ENCODE measurements at regions not wholly inside any gene's neighbourhood (a gene's known extent, or its start where the extent isn't known, plus 50 kb on each side); places are given as distances from the start of the nearest gene placed in this dataset.

DNA sequence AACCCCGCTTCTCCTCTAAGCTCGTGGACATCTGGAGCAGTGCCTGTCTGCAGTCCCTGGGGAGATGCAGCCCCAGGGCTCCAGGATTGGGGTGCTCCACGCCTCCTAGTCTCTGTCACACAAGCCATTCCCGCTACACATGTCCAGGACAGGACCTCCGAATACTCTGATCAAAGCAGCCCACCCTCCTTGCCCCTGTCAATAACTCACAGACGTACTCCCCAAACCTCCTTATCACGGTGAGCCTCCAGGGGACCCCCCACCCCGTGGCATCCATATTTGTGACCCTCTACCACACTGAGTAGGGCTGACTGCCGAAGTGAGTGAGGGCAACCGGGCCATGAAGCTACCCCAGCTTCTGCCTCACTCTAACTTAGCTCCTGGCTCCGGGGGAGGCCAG is 727.7 kb downstream of the GALR1 start:
- no peak for DNase-seq (ENCODE audit: low spot score)

DNA sequence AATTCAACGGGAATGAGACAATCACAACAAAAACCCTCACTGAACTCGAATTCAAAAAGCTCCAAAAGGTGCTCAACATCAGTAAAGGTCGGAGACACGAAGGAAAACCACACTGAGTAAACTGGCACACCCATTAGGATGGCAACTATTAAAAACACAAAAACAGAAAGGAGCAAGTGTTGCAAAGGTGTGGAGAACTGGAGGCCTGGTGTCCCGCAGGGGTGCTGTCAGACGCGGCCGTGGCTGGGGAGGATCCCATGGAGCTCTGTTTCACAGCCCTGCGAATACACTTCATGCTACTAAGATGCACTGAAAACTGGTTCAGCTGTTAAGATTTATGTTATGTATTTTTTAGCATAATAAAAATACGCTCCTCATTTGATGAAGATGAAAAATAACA is 730.6 kb downstream of the GALR1 start:
- DNase-seq (ENCODE audit: low spot score), result no peak

DNA sequence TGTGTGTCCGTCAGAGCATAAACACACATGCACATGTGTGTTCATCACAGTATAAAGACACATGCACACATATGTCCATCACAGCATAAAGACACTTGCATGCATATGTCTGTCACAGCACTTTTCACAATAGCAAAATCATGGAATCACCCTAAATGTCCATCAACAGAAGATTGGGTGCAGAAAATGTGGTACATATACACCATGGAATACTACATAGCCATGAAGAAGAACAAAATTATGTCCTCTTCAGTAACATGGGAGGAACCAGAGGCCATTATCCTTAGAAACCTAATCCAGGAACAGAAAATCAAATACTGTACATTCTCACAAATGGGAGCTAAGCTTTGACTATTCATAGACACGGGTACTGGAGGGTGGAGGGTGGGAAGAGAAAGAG is 732.2 kb downstream of the GALR1 start:
- no peak for DNase-seq (ENCODE audit: low spot score)

DNA sequence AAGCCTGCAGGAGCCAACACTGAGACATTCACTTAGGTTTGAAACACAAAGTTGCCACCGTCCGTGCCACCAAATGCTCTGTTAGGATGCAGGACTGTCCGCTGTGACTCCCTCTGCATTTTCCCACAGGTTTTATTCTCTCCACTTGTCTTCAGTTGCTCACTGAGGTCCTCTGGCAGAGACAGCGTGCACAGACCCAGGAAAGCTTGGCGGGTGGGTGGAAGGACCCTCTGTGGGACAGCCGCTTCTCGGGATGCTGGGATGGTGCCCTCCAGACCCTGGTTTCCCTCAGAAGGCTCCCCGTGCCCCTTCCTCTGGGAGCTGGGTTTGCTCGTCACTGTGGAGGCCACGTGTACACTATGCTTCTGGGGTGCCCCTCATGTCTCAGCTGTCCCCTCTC is 733.6 kb downstream of the GALR1 start:
- no peak for DNase-seq (ENCODE audit: low spot score)

DNA sequence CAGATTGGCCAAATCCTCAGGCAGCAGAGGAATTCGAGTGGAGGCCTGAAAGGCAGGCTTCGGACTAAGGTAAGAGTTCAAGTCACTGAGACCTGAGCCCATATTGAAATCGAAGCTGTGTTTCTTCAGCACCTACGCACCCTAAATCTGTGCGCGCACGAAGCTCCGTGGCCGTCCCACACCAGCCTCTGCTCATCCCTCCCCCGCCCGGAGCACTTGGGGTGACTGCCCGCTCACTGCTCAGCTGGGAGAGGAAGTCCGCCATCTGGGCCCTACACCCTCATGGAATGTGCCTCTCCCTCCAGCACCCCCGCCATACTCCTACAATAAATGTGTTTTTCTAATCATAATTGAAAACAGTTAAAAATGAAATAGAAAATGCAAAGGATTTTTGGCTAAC is 734.5 kb downstream of the GALR1 start:
- DNase-seq (ENCODE audit: low spot score), result no peak

DNA sequence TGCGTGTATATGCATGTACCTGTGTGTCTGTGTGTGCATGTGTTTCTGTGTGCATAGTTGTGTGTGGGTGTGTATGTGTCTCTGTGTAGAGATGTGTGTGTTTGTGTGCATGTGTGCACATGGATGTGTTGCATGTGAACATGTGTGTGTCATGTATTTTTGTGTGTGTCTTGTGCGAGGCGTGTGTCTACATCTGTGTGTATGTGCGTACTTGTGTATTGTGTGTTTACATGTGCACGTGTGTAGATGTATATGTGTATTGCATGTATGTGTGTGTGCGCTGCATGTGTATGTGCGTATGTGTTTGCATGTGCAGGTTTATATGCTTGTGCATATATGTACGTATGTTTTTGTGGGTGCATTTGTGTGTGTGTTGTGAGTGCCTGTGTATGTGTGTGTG is 735.2 kb downstream of the GALR1 start:
- DNase-seq (ENCODE audit: low spot score), result no peak

DNA sequence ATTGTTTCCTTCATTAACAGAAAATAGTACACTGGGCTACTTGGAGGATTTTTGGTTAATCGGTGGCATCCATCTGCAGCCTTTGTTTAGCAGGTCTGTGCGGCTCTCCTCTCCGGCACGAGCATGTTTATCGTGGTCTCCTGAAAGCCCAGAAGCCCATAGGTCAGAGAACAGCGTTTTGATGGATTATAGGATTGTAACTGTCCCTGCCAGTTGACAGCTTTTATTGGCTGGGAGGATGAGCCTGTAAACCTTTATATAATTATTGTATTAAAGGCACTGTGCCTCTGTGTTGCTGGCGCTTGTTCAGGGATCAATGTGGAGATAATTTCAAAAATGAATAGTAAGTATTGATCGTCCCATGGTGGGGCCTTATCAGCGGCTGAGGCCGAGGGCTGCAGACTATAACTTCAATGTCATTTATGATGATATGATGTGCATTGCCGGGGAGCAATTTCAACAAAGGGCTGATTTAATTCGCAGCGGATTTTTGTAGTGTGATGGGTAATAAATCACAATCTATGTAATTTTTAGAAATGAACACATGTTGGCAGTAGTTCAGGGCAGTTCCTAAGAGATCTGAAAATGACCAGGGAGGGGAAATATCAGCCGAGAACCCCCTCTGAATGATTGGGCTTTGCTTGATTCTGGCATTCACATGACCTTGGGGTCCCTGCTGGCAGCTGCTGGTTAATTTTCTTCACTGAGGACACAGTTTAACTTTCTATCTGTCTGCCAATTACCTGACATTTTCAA is 736.1 kb downstream of the GALR1 start:
- DNase-seq (ENCODE audit: low spot score), result no peak

DNA sequence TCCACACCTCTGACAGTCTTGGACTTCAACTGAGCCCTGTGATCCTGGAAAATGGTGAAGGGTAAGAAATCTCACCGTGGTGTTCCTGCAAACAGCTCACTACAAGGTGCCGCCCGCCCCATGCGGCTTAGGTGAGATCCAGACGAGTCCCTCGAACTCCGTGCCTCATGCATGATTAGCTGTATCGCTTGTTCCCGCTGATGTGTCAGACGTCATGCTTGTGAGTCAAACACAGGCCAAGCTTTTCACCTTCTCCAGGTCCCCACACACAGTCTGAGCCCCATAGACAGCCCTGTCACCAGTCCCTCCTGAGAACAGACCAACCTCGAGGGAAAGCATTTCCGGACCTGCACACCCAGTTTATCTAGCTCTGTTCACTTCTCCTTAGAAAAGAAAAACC is 740.5 kb downstream of the GALR1 start:
- no peak for DNase-seq (ENCODE audit: low spot score)

DNA sequence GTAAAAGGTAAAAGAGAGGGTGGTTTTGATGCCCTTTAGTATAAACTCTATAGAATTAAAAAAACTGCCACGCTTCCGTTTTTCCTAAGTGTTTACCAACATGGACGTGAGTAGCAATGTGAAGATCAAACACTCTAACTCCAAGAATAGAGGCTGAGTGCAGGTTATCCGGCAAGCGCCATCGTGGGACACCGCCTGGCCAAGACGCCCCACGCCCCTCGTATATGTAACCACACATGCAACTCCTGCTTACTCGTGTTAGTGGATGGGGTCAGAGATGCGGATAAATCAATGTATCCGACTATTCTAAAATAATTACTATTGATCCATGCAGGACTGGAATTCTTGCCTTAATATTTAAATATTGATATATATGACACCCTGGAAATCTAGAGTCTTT is 741.3 kb downstream of the GALR1 start:
- no peak for DNase-seq (ENCODE audit: low spot score)

DNA sequence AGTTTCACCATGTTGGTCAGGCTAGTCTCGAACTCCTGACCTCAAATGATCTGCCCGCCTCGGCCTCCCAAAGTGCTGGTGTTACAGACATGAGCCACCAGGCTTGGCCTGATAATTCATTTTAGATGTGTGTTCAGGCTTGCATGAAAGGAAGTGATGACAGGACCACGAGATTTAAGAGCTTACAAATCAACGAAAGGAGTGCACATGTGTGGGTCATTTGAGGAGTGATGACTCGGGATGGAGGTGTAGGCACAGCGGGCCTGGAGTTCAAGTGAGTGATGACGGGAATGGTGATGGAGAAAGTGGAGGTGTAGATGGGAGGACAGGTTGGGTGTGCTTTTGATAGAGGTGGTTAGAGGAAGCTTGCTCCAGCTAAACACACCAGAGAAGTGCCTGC is 742.4 kb downstream of the GALR1 start:
- DNase-seq (ENCODE audit: low spot score), result no peak

DNA sequence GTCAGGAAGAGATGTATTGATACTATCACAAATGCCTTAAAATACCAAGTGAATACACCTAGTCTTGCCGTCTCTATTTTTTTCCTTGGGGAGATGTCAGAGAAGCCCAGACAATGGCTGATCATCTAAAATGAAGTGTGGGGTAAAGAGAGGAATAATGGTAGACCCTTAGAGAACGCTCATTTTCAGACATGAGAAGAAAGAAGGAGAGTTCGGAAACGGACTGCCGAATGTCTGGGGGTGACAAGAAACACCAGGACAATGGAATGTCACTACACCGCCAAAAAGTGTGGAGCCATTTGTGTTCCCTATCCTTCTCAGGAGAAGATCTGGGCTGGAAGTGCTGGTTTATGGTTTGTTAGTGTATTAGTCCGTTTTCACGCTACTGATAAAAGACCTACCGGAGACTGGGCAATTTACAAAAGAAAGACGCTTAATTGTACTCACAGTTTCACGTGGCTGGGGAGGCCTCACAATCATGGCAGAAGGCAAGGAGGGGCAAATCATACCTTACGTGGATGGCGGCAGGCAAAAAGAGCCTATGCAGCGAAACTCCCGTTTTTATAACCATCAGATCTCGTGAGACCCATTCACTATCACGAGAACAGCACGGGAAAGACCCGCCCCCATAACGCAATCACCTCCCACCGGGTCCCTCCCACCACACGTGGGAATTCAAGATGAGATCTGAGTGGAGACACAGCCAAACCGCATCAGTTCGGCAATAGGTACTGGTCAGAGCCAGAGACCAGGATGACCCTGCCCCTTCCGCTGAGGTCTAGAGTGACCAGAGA is 743.7 kb downstream of the GALR1 start:
- no peak for DNase-seq (ENCODE audit: low spot score)

DNA sequence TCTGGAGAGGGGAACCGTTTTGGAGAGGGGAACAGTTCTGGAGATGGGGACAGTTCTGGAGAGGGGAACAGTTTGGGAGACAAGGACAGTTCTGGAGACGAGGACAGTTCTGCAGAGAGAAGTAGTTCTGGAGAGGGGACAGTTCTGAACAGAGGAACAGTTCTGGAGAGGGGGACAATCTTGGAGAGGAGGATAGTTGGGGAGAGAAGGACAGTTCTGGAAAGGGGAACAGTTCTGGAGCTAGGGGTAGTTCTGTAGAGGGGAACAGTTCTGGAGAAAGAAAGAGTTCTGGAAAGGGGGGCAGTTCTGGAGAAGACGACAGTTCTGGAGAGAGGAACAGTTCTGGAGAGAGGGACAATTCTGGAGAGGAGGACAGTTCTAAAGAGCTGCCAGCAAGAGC is 745.9 kb downstream of the GALR1 start:
- DNase-seq (ENCODE audit: low spot score), result no peak

DNA sequence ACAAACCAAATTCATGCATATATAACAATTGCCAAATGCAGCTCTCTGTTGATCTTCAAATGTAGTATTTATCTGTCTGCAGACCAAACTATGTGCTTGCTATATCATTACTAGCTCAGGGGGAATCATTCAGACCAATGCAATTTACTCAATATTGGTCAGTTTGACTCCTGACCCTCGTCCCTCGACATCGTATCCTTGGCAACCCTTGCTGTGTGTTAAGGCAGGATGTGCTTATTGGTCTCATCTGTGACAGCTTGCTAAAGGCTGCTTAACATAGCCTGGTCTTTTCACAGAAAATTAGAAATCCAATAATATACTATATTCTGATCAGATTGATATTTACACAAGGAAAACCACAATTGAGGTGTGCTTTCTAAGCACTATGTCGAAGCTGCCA is 747.1 kb downstream of the GALR1 start:
- no peak for DNase-seq (ENCODE audit: low spot score)

DNA sequence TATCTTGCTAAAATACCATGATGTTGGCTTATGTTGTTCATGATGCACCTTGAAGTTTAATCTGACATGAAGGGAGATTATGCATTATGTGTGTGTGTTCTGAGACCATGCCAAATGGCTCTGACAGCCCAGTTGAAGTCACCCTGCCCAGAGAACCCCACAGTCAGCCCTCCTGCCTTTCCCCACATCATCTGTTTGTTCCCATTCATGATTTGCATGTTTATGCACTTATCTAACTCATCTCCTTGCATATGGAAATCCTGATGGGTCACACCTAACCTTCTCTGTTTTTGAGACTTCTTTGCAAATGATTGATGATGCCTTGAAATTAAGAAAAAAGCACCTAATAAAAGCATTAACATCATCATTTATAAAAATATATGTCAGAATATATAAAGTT is 752.2 kb downstream of the GALR1 start:
- DNase-seq (ENCODE audit: low spot score), result no peak

DNA sequence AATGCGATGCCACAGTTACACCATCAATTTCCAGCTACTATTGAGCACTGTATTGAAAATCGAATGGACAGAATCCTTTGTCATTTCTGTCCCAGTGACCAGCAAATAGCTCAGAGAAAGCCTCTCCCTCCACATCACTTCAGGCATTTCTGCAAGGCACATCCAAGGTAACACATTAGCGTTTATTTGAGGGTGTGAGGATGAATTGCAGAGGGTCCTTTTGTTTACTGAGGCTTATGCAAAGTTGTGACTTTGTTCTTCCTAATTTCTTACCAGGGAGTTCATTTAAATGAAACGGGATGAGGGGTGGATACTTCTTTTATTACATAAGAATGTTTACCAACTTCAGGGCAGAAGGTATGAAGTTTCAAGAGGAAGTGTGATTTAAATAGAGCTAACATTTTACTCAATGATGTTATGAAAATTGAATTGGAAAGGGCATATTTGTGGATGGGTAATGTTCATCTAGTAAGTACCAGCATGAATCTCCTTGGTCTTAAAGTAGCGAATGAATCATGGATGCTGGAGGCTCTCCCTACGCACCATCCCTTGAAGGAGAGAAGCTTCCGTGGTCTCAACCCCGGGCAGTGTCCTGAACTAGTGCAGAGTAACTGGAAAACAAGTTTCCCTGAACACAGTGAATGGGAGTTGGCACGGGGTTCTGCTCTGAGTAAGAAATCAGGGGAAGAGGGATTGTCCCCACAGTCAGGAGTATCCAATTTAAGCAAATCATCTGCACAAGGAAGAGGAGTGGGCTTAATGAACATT is 756.5 kb downstream of the GALR1 start:
- DNase-seq (ENCODE audit: low spot score), result no peak

DNA sequence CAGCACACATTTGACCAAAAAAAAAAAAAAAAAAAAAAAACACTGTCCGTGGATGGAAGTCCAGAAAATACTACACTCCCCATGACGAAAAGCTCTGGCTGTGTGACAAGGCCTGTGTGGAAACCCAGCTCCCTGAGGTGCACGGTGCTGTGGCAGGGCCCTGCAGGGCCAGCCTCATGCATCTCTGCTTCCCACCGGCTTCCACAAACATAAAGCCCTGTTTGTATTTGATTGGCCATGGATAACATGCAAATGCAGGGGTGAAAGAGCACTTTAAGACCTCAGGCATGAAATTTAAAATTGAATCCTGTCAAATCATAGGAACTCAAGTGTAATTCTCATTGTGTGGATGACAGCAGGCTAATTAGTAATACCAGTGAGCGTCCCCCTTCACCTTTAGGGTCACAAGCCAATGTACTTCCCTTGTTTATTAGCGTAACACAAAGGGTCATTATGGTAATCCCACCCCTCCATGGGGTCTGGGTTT is 757.2 kb downstream of the GALR1 start:
- DNase-seq (ENCODE audit: low spot score), result no peak

DNA sequence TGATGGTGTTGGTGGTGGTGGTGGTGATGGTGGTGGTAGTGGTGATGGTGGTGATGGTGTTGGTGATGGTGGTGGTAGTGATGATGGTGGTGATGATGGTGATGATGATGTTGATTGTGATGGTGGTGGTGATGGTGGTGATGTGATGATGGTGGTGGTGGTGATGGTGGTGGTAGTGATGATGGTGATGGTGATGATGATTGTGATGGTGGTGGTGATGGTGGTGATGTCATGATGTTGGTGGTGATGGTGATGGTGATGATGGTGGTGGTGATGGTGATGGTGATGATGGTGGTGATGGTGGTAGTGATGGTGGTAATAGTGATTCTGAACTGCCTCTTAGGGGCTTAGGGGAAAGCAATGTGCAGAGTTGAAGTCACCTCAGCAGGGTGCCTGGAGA is 760.7 kb downstream of the GALR1 start:
- no peak for DNase-seq (ENCODE audit: low spot score)

DNA sequence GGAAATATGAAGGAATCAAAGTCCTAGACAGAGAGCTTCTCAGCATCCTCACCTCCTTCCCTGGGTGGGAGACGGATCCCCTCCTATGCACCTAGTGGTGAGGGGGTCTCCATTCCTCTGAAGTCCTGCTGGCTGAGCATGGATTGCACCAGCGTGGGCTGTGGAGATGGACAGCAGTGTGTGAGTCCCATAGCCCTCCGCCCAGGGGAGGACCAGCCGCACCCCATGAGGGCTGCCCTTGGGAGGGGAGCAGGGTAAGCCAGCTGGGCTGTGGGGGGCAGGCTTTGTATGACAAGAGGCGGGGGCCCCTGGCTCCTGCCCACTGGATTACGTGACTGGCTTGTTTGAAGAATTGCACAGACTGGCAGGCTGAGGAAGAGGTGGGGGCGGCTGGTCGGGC is 768.2 kb downstream of the GALR1 start:
- no peak for DNase-seq (ENCODE audit: low spot score)

DNA sequence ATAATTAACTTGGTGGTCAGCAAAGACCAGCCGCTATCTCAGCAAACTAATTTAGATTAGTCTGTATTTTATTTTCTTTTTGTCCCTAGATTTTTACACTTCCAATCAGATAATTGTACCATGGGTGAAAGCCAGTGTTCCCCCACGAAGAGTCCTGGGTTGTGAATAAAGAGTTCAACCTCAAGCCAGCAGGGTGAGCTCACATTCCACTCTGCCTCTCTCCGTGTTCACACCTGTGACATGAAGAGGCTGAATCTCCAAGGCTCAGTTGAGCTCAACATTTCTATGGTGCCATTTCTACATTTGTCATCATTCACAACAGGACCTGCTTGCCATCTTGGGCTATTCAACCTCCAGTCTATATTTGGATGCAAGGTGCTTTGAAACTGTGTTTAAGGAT is 771.5 kb downstream of the GALR1 start:
- DNase-seq (ENCODE audit: low spot score), result no peak

DNA sequence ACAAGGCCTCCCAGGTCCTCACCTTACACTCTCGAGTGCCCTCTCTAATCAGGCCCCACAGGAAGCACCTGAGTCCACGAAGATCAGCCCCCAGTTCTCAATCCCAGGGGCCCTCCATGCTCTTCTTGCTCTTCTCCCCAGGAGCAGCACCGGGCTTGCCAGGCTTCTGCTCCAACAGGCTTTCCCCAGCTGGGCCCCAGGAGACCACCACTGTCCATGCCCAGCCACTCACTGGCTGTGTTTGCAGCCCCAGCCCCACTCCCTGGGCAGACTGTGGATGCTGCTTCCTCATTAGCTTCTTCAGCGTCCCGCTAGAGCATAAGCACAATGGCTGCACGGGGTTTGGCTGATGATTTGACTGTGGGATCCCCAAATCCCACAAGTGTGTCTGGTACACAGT is 781.9 kb downstream of the GALR1 start:
- no peak for DNase-seq (ENCODE audit: low spot score)

DNA sequence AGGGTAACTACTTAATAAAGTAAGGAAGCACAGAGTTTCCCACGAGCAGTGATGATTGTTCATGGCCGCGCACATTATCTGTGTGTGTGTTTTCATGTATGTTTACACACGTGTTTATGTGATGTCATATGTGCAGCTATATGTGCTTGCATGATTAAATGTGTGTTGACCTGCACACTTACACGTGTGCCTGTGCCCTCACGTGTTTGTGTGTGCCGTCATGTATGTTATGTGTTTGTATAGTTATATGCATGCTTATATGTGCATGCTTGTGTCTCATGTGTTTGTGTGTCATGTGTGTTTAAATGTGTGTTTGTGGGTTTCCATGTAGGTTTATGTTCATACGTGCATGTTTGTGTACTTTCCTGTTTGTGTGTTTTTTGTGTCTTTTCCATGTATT is 782.3 kb downstream of the GALR1 start:
- DNase-seq (ENCODE audit: low spot score), result no peak

DNA sequence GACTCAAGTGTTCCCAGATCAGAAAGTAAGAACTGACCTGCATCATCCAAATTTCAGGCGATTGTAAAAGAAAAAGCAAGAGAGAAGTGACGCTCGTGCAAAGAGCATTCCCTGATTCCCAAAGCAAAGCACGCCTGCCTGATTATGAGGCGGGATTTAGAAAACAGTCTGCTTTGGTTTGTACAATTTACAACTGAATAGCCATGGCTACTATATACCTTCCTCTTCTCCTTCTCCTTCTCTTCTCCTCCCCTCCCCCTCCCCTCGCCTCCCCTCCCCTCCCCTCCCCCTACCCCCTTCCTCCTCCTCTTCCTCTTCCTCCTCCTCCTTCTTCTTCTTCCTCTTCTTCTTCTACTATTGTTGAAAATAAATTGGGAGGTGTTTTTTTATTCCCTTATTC is 782.9 kb downstream of the GALR1 start:
- DNase-seq (ENCODE audit: low spot score), result no peak
